Left kidney (tissue), 1 donor: ENCODE measurements at regions not wholly inside any gene's neighbourhood (a gene's known extent, or its start where the extent isn't known, plus 50 kb on each side); places are given as distances from the start of the nearest gene placed in this dataset.

Experiments
- DNase-seq: peaks from one replicate; pipeline ENCODE4 v3.0.0-alpha.2; 2013

DNA sequence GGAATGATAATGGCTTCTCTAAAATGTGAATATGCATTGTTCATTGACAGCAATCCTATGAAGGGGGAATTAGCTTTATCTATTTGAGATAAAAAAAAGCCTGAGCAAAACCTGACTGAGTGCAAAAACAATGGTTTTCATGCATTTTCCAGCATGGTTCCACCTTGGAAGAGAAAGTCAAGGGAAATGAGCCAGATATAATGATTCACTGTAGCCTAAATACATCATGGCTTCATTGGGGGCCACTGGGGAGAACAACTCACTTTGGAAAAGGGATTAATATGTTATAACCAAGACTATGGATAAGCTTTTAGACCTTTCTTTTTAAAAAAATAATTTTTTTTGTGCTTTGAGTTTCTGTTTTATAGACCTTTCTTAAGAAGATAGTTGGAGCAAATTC is 679.7 kb downstream of the NYAP2 start:
- DNase-seq = no peak

- DNase-seq = no peak
These were observed 679.2 kb downstream of the NYAP2 start for GRCh38 chr2:226078666-226079065.

DNA sequence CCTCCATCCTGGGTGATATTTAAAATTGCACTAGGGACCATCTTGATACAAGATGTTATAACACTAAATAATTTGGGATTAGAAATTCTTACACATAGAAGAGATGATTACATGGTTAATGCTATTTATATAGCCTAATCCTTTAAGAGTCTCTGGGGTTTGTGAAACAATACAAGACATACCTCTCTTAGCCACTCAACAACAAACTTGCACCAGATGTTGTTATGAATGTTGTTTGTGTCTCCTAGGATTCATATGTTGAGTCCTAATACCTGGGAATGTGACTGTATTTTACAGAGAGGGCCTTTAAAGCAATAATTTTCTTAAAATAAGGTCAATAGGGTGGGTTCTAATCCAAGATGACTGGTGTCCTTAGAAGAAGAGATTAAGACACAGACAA is 678.3 kb downstream of the NYAP2 start:
- no peak for DNase-seq

DNA sequence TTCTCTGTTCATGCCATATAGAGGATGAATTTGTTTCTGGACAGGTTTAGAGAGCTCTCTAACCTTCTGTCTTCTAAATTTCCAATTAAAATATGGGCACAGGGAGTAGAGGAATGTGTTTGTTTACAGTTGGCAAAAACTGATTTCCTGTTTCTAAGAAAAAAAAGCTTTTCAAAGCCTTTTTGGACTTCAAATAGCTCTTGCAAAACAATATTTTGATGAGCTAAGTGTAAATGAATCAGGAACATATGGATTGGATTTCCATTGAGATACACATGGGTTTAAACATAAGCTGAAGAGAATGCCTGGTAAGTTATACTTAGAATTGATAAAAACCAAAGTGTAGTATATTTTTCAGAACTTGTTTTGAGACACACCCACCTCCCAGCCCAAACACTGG is 677.5 kb downstream of the NYAP2 start:
- DNase-seq = no peak

DNA sequence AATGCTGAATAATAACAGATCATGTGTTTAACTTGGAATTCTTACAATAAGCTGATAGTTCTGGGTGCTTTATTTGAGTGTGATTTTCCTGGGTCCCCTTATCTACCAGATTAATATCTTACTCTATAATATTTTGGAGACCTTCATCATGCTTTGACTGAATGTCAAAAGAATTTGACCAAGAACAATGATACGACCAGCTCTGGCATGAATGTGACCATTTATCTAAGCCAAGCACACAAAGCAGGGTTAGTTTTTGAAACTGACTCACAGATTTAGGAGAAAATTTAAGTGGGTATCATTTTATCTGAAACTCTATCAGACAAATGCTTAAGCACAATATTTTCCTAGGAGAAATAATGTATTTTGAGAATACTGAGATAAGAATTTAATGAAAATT is 677.0 kb downstream of the NYAP2 start:
- no peak for DNase-seq

DNA sequence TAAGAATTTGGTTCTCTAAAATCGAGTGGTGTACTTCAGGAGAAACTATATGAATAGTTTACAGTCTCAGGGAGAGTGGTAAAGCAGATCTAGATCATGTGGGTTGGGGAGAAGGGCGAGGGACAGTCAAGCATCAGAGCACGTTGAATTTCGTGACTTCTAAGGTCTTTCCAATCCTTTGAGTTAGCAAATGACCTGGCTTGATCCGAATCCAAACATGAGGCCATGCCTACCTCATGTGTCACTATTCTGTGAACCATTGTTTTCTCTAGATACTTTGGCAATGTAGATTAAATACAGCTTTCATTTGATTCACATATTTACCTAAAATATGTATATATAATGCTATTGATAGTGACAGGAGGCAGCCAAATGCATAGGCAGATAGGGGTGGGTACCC is 674.9 kb downstream of the NYAP2 start:
- no peak for DNase-seq

DNA sequence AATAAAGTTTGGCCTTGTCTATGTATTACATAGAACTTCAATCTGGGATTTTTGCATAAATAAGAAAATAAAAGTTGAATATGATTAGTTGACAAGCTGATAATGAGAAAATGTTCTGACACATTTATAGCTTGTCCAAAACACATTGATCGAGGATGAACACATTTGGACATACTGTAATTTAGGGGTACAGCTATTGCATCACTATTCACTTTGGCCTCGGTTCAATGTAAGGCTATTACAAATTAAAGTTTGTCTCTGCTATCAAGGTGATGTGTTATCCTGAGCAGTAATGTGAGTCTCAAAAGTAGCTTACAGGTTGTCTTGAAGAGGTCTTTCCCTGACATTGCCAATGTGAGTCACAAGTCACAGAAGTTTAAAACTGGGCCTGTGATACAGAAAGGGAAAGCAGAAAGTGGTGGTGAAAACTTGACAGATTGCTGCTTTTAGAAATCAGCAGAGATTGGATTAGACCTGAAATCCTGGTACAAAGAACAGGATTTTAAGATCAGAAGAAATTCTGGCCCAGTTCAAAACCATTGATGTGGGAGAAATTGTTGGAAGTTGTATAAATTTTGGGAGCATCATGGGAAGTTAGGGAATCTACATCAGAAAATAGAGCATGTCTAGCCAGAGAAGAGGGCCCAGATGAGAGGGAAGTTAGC is 674.1 kb downstream of the NYAP2 start:
- no peak for DNase-seq

GRCh38 chr2:226066873-226067272 is 667.4 kb downstream of the NYAP2 start:
- no peak for DNase-seq

GRCh38 chr2:226066391-226066790 is 666.9 kb downstream of the NYAP2 start:
- DNase-seq = no peak

DNA sequence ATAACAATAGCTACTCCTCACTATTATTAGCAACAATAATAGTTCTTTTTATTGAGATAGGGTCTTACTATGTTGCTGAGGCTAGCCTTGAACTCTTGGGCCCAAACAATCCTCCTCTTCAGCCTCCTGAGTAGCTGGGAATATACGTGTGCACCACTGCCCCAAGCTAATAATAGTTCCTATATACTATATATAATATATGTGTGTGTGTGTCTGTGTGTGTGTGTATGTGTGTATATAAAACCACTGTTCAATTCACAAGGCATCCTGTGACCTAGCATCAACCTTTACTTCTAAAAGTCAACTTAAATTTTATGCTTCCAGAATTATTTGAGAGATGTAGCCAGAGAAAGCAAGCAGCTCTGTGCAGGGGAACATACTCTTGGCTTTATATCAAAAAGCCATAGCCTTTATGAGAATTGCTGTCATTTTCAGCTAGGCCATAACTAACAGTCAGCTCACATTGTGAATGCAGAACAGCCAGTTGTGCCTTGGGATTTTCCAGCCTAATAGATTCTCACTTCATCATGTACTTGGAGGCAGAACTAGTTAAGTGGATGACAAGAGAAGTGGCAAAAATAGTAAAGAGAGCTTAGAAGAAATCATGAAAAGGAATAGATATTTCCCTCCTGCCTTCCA is 665.5 kb downstream of the NYAP2 start:
- DNase-seq = no peak

DNA sequence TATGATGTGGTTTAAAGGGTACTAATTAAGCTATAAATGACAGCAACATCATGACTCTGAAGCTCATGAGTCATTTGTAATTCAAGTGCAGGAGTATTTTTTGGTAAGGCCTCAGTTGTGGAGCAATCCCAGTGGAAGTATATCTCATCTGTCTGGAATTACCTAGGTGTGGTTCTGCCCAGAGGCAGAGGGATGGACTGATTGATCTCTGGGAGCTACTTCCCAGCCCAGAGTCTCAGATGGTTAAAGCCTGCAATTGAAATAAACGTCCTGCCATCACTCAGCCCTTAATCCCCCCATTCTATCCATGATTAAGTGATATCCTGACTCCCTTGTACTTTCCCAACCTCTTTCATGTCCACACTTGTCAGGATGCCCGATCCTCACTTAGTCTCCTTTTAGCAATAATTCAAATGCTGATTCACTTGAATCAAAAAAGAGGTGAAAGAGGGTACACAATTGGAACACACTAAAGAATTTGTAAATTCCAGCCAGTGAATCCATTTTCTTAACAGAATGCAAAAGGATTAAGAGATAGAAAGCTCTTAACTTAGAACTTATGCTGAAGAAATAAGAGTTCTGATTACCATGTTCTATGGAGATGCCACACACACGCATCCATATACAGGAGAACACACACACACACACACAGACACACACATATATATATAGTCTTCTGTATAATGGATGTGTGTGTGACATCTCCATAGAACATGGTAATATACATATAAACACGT is 664.4 kb downstream of the NYAP2 start:
- no peak for DNase-seq

DNA sequence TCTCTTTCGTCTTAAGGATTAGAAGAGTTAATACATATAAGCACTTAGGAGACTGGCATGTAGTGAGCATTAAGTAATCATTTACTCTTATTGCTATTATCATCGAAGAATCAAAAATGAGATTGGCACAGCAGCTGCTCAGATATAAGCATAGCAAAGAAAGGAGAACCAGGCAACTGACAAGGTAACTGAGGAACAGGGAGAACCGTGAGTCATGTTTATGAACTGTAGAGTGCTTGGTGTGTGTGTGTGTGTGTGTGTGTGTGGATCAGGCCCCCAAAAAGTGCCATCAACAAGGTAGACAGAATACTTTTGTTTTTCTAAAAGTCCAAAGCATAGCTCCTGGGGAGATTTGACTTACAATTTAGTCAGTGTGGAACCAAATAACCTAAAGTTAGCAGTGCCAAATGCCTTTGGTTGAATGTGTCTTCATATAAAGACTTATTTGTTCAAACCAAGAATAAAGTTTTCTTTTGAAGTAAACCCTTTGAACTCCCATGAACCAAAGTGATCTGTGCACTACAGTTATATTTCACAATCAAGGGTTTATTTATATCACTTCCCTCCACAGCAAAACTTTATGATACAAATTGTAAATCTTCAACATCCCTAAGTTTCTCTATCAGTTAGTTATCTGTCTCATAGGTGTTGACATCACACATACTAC is 660.6 kb downstream of the NYAP2 start:
- no peak for DNase-seq

DNA sequence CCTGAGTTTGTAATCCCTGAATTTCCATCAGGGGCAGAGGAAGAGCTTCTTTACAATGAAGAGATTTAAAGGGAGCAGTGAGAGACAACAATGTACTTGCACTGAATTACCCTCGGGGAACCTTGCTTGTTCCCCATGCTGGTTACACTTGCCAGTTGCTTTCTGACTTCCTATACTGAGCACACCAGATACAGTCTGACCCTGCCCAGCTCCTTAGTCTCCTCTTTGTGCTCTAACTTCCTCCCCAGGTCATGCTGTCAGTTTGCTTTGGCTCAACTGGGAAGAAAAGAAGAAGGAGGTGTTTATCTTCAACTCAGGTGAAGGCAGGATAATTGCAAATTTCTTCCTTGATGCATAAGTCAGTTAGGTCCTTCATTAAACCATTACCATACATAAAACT is 658.4 kb downstream of the NYAP2 start:
- no peak for DNase-seq

GRCh38 chr2:226057365-226057764 is 657.9 kb downstream of the NYAP2 start:
- DNase-seq = no peak

- DNase-seq = no peak
These were observed 653.4 kb downstream of the NYAP2 start for GRCh38 chr2:226052772-226053416.

- no peak for DNase-seq
These were observed 651.3 kb downstream of the NYAP2 start for GRCh38 chr2:226050822-226051221.

DNA sequence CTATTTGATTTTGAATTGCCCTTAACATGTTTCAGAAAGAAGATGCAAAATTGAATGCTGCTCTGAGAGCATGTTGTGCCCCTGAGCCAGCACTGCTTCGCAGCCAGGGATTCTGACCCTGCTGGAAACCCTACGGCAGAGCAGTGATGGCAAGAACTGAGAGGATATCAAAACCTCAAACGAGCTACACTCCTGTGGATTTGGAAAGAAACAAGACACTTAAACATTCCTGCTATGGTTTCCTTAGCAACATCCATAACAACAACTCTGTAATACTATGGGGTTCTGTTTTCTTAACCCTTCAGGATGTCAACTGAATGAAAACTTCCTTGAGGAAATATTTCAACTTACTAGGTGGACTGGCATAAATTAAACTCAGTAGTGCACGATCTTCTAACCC is 649.1 kb downstream of the NYAP2 start:
- peak; percentile 70 for DNase-seq

DNA sequence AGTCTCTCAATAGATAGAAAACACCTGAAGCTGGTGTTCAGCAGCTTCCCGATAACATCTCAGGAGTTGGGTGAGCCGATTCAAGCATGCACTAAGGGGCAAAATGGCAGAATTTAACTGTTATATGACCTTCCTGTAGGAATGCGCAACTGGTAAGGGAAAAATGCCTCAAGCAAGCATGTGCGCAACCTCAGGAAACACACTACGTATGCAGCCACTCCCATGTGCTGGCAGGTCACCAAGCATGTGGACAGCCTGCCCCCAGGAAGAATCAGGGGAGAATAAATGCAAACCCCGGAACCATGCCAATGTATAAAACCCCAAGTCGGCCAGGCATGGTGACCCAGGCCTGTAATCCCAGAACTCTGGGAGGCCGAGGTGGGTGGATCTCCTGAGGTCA is 645.6 kb downstream of the NYAP2 start:
- no peak for DNase-seq

DNA sequence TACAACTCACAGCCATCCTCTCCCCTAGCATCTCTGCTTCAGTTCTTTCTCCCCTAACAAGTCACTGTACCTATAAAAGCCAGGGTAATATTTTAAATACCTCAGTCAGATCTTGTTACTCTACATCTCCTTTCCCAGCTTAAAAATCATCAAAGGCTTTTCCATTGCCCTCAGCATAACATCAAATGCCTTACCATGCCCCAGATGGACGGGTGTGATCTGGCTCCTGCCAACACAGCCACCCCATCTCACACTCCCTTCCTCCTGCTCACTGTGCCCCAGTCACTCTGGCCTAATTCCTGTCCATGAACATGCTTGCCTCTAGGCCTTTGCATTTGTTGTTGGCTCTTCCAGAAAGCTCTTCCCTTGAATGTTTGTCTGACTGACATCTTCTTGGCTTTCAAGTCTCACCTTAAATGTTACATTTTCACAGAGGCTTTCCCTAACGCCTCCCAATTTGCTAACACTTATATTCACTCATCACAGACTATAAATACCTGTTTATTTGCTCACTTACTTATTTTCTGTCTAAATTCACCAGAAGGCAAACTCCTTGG is 640.9 kb downstream of the NYAP2 start:
- DNase-seq = no peak

DNA sequence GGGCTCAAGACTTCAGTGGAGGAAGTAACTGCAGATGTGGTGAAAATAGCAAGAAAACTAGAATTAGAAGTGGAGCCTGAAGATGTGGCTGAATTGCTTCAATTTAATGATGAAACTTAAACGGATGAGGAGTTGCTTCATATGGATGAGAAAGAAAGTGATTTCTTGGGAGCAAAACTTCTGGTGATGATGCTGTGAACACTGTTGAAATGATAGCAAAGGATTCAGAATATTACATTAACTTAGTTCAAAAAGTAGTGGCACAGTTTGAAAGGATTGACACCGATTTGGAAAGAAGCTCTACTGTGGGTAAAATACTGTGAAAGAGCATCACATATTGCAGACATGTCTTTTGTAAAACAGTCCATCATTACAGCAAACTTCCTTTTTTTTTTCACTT is 638.0 kb downstream of the NYAP2 start:
- DNase-seq = no peak

GRCh38 chr2:226031647-226032501 is 632.4 kb downstream of the NYAP2 start:
- DNase-seq = peak; percentile 26
